DMS 273 treated with DMSO at 0.1 percent for 48 hours (cell line): ENCODE measurements at regions not wholly inside any gene's neighbourhood (a gene's known extent, or its start where the extent isn't known, plus 50 kb on each side); places are given as distances from the start of the nearest gene placed in this dataset.

Source experiments
- DNase-seq: peaks from one replicate; lab custom pipeline; 2025; lab: John Stamatoyannopoulos, UW

GRCh38 chr2:30339071-30339470 lies 107.7 kb downstream of the LBH start:
- DNase-seq = no peak

- no peak for DNase-seq
These were observed 105.4 kb upstream of the LCLAT1 start for GRCh38 chr2:30341500-30342267.

GRCh38 chr2:30346471-30347169 lies 100.4 kb upstream of the LCLAT1 start:
- DNase-seq = no peak

- no peak for DNase-seq
These were observed 98.2 kb upstream of the LCLAT1 start for GRCh38 chr2:30348825-30349224.

GRCh38 chr2:30349691-30350090 lies 97.4 kb upstream of the LCLAT1 start:
- DNase-seq = no peak

GRCh38 chr2:30351116-30351515 lies 95.9 kb upstream of the LCLAT1 start:
- DNase-seq = no peak

GRCh38 chr2:30351949-30352348 lies 95.1 kb upstream of the LCLAT1 start:
- DNase-seq = no peak

- no peak for DNase-seq
These were observed 92.9 kb upstream of the LCLAT1 start for GRCh38 chr2:30354150-30354549.

GRCh38 chr2:30354621-30355020 lies 92.4 kb upstream of the LCLAT1 start:
- DNase-seq = no peak

GRCh38 chr2:30355306-30355705 lies 91.7 kb upstream of the LCLAT1 start:
- DNase-seq = no peak

- DNase-seq = no peak
These were observed 91.0 kb upstream of the LCLAT1 start for GRCh38 chr2:30356071-30356470.

GRCh38 chr2:30356776-30357175 lies 90.3 kb upstream of the LCLAT1 start:
- DNase-seq = no peak

GRCh38 chr2:30358351-30358750 lies 88.7 kb upstream of the LCLAT1 start:
- no peak for DNase-seq

- peak; percentile 91 for DNase-seq
These were observed 88.2 kb upstream of the LCLAT1 start for GRCh38 chr2:30358842-30359241.

GRCh38 chr2:30359644-30360167 lies 87.3 kb upstream of the LCLAT1 start:
- no peak for DNase-seq

- DNase-seq = no peak
These were observed 85.2 kb upstream of the LCLAT1 start for GRCh38 chr2:30361751-30362394.

GRCh38 chr2:30362468-30363081 lies 84.5 kb upstream of the LCLAT1 start:
- DNase-seq = no peak

- DNase-seq = no peak
These were observed 83.6 kb upstream of the LCLAT1 start for GRCh38 chr2:30363406-30363805.

- no peak for DNase-seq
These were observed 81.8 kb upstream of the LCLAT1 start for GRCh38 chr2:30365201-30365600.

GRCh38 chr2:30366199-30366691 lies 80.8 kb upstream of the LCLAT1 start:
- no peak for DNase-seq

GRCh38 chr2:30367232-30368070 lies 79.6 kb upstream of the LCLAT1 start:
- no peak for DNase-seq
